Upper lobe of right lung (tissue), 1 donor: ENCODE measurements at regions not wholly inside any gene's neighbourhood (a gene's known extent, or its start where the extent isn't known, plus 50 kb on each side); places are given as distances from the start of the nearest gene placed in this dataset.

ENCODE experiments used
- ATAC-seq: fragments of 200-7000 bp; cut with Tn5 transposase; one replicate; pipeline ENCODE4 v1.9.1; 2020; ENCODE audit warnings: mild to moderate bottlenecking, moderate library complexity
- DNase-seq: peaks from one replicate; pipeline ENCODE4 v3.0.0-alpha.2; 2020
- H3K27ac ChIP-seq: fragments of 200-600 bp; one replicate; pipeline ENCODE4 v1.8.0; 2022
- H3K27me3 ChIP-seq: fragments of 200-600 bp; one replicate; pipeline ENCODE4 v1.8.0; 2022; ENCODE audit warnings: mild to moderate bottlenecking
- H3K36me3 ChIP-seq: fragments of 200-600 bp; one replicate; pipeline ENCODE4 v1.8.0; 2022
- H3K4me1 ChIP-seq: fragments of 200-600 bp; one replicate; pipeline ENCODE4 v1.8.0; 2022
- H3K4me3 ChIP-seq: fragments of 200-600 bp; one replicate; pipeline ENCODE4 v1.8.0; 2022; ENCODE audit warnings: mild to moderate bottlenecking
- H3K9me3 ChIP-seq: fragments of 200-600 bp; one replicate; pipeline ENCODE4 v1.8.0; 2022
- CTCF ChIP-seq: fragments of 200-600 bp; IDR thresholded peaks from one replicate; pipeline ENCODE4 v1.8.0; 2022; ENCODE audit warnings: antibody characterized with exemption
- intact Hi-C: fragments of 100-400 bp; cut with DNase I; formaldehyde crosslinking; loops from one replicate; pipeline ENCODE4 v1.11.0; 2022
- donor health status: DM: no; HTN: yes; CAD: no; lungs with severe emphysema.

DNA sequence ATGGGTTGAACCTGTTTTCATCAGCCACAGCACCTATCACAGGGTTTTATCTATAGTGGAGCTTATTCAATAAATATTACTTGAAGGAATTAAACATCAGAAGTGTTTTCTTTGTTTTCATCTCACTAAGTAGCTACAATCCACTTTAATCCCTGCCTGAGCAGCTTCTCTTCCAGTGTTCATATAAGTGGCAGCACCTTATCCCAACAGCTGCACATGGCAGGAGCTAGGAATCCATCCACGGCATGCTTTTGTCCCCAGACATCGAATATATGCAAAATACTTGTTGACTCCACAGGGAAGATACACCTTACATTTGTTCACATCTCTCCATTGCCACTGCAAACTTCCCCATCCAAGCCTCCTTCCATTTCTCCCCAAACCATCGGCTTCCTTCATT lies 549.8 kb upstream of the FAM241A start:
- H3K9me3 ChIP-seq, result no peaks in the 10 kb centered on the region
- H3K36me3 ChIP-seq, result no peaks in the 10 kb centered on the region
- H3K27me3 ChIP-seq, result no peaks in the 10 kb centered on the region
- no peak for DNase-seq
- intact Hi-C loops, result no loop called here
- no peak for TF ChIP-seq CTCF
- H3K27ac ChIP-seq, result no peak overlapping the region
- H3K4me1 ChIP-seq, result no peaks in the 10 kb centered on the region
- ATAC-seq, result no peak
- H3K4me3 ChIP-seq, result no peak overlapping the region

DNA sequence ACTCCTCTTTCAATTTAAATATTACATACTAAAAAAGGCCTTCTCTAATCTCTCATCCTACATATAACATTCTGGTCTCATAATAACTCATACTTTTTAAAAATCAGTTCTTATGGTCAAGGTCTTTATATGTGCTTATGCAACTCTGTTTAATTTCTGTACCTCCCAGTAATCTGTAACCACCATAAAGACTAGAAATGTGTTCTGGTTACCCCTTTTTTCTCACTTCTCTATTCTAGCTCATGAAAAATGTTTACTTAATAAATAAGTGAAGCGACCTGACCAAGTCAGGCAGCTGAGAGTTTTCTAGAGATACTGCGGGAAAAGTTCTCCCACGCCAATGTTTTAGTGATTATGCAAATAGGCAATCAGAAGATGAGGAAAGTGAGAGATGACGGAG lies 548.8 kb upstream of the FAM241A start:
- H3K27ac ChIP-seq, result no peak overlapping the region
- intact Hi-C loops, result no loop called here
- no peak overlapping the region for H3K4me3 ChIP-seq
- H3K36me3 ChIP-seq, result no peaks in the 10 kb centered on the region
- TF ChIP-seq CTCF, result no peak
- H3K27me3 ChIP-seq, result no peaks in the 10 kb centered on the region
- H3K9me3 ChIP-seq, result no peaks in the 10 kb centered on the region
- no peak for DNase-seq
- H3K4me1 ChIP-seq, result no peaks in the 10 kb centered on the region
- no peak for ATAC-seq

- no peak overlapping the region for H3K4me3 ChIP-seq
- DNase-seq, result no peak
- ATAC-seq, result no peak
- no peak for TF ChIP-seq CTCF
- no peaks in the 10 kb centered on the region for H3K9me3 ChIP-seq
- H3K36me3 ChIP-seq, result no peaks in the 10 kb centered on the region
- no peak overlapping the region for H3K27ac ChIP-seq
- no peaks in the 10 kb centered on the region for H3K4me1 ChIP-seq
- intact Hi-C loops, result no loop called here
- no peaks in the 10 kb centered on the region for H3K27me3 ChIP-seq
These were observed 543.6 kb upstream of the FAM241A start for GRCh38 chr4:111601671-111602070.

GRCh38 chr4:111602848-111603247 lies 542.4 kb upstream of the FAM241A start:
- no peaks in the 10 kb centered on the region for H3K27me3 ChIP-seq
- no peak for TF ChIP-seq CTCF

GRCh38 chr4:111605111-111605510 lies 540.1 kb upstream of the FAM241A start:
- TF ChIP-seq CTCF, result no peak
- ATAC-seq, result no peak

More at GRCh38 chr4:111602848-111603247, 542.4 kb upstream of the FAM241A start:
- H3K36me3 ChIP-seq, result no peaks in the 10 kb centered on the region
- no peak for DNase-seq
- H3K4me1 ChIP-seq, result no peaks in the 10 kb centered on the region
- H3K27ac ChIP-seq, result no peak overlapping the region
- H3K4me3 ChIP-seq, result no peak overlapping the region
- no peak for ATAC-seq
- intact Hi-C loops, result no loop called here
- no peaks in the 10 kb centered on the region for H3K9me3 ChIP-seq

GRCh38 chr4:111610681-111611080 lies 534.6 kb upstream of the FAM241A start:
- no peaks in the 10 kb centered on the region for H3K36me3 ChIP-seq
- ATAC-seq, result no peak
- H3K4me1 ChIP-seq, result no peaks in the 10 kb centered on the region
- DNase-seq, result no peak
- no peak for TF ChIP-seq CTCF
- H3K4me3 ChIP-seq, result no peak overlapping the region
- no peaks in the 10 kb centered on the region for H3K9me3 ChIP-seq
- intact Hi-C loops, result no loop called here
- no peaks in the 10 kb centered on the region for H3K27me3 ChIP-seq
- no peak overlapping the region for H3K27ac ChIP-seq

More at GRCh38 chr4:111605111-111605510, 540.1 kb upstream of the FAM241A start:
- no peaks in the 10 kb centered on the region for H3K36me3 ChIP-seq
- no peak for DNase-seq
- no peak overlapping the region for H3K27ac ChIP-seq
- no peaks in the 10 kb centered on the region for H3K9me3 ChIP-seq
- H3K4me1 ChIP-seq, result no peaks in the 10 kb centered on the region
- no peaks in the 10 kb centered on the region for H3K27me3 ChIP-seq
- intact Hi-C loops, result no loop called here
- H3K4me3 ChIP-seq, result no peak overlapping the region
